ENCODE measurements at regions not wholly inside any gene's neighbourhood (a gene's known extent, or its start where the extent isn't known, plus 50 kb on each side); places are given as distances from the start of the nearest gene placed in this dataset.
"Not testable (repeated sequence)": the region's sequence is repeated elsewhere in the genome, so short reads cannot be mapped to it uniquely, and the experiment has no call there.

DNA sequence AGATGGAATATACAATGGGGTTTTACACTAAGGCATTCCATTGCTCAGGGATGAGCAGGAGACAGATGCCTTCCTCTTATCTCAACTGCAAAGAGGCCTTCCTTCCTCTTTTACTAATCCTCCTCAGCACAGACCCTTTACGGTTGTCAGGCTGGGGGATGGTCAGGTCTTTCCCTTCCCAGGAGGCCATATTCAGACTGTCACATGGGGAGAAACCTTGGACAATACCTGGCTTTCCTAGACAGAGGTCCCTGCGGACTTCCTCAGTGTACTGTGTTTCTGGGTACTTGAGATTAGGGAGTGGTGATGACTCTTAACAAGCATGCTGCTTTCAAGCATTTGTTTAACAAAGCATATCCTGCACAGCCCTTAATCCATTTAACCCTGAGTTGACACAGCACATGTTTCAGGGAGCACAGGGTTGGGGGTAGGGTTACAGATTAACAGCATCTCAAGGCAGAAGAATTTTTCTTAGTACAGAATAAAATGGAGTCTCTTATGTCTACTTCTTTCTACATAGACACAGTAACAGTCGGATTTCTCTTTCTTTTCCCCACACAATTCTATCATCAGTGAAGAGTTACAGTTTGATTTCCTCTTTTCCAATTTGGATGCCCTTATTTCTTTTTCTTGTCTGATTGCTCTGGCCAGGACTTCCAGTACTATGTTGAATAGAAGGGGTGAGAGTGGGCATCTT lies 737.1 kb downstream of the TRHDE start:
- DNase-seq, result not testable (repeated sequence)

DNA sequence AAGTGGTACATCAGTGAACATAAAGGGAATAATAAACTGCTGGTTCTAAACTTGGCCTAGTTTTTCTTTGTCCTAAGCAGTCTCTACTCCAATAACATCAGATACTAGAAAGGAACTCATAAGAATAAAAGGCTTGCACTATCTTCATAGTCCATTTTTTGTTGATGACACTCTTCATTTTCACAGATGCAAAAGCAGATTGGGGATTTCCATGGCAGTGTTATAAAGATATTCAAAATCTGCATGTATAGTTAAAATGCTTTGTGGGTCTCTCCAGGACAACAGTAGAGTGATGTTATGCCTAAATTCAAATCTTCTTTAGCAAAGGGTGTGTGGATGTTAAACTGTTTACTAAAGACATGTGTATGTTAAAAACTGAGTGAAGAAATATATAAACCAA lies 745.8 kb downstream of the TRHDE start:
- DNase-seq, result no peak

DNA sequence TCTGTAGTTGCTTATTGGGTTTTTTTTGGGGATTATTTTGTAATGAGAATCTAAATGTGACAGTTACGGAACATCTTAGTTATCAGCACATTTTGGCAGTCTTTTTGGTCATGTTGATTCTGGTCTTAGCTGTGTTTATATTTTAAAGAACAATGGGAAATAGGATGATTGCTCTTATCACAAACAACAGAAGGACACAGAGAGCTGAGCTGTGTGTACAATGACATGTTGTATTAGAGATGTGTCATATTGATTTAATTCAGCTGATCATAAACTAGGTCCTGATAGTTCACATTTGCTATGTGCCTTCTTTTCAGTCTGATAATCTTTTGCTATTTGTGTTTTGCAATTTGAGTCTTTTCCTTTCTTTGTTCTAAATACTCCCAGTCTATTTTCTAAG lies 781.7 kb downstream of the TRHDE start:
- DNase-seq, result no peak

DNA sequence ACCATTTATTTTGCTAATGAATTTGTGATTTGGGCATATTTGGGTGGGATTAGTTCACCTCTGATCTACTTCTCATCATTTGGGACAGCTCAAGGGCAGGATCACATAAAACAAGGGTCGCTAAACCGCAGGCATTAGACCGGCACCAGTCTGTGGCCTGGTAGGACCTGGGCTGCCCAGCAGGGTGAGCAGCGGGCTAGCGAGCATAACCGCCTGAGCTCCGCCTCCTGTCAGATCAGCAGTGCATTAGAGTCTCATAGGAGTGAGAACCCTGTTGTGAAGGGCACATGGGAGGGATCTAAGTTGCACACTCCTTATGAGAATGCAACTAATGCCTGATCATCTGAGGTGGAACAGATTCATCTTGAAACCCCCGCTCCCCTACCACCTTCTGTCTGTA lies 785.3 kb downstream of the TRHDE start:
- DNase-seq, result no peak

DNA sequence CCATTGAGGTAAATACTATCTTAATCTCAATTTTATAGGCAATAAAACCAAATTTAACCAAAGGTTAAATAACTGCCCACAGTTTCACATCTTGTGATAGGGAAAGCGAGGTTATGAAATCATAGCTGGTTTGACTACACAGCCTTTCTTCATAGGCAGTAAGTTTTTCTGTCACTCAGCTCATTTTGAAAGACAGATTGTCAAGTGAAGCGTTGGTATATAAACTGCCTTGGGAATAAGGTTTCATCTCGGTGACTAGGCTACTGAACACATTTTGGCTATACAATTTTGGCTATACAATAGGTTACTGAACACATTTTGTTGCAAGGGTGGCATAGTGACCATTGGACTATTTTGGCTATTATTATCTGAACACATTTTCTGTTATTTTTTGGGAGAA lies 793.7 kb downstream of the TRHDE start:
- DNase-seq, result no peak

DNA sequence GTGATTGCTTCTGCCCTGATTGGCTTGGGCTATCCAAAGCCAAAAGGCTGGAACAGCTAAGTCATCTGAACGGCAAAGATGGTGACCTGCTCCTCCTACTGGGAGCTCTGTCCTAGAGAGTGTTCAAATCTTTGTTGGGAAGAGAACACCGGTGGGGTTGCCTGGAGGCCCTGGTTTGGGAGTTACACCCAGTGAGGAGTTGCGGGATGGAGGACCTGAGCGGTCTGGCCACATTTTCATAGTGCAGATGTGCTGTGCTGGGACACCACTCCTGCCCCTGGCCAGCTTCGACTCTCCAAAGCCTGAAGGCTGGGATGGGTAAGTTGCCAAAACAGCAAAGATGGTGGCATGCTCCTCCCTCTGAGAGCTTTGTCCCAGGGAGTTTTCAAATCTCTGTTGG lies 795.4 kb downstream of the TRHDE start:
- no peak for DNase-seq

DNA sequence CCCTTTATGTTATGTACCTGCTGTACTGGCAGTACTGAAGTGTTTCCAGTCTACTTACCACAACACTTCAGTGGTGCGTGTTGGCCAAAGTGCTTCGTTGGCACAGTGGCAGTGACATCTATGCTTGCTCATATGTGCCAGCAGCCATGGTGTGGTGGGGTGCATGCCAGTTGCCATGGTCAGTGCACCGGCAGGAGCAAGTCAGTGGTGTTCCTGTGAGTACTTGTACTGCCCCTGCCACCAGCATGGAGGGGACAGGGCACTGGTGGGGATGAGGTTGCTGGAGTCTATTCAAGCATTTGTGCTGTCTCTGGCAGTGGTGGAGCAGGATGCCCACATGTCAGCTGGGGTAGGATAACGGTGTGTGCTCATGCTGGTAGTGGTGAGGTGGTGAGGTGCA lies 800.0 kb downstream of the TRHDE start:
- DNase-seq, result no peak

DNA sequence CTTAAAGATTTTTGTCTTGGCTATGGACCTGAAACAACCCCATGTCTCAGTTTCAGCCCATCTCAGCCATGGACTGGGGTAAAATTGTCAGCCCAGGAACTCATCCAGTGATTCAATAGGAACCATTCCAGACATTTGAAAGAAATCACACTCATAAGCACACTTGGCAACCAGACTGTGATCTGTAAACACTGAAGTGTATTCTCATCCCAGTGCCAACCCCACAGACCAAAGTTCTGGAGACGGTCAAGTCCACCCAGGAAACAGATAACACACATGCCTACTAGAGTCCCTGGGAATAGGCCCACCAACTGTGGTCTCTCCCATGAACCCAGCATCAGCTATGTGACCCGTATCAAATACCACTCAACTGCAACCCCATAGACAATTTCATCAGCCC lies 804.6 kb downstream of the TRHDE start:
- DNase-seq, result no peak

DNA sequence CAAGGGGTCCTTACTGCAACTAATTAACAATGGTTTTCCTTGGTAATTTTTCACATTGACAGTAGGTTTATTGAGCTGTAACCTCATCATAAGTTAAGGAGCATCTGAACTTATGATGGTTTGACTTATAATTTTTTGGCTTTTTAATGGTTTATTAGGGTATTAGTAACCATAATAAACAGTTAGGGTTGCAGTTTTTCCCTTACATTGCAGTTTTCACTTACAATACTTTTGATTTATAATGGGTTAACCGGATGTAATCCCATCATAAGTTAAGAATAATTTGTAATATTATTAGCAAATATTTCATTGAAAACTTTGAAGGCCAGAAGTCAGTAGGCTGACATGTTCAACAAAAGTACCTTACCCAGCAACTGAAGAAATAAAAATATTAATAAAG lies 811.6 kb downstream of the TRHDE start:
- DNase-seq, result no peak

DNA sequence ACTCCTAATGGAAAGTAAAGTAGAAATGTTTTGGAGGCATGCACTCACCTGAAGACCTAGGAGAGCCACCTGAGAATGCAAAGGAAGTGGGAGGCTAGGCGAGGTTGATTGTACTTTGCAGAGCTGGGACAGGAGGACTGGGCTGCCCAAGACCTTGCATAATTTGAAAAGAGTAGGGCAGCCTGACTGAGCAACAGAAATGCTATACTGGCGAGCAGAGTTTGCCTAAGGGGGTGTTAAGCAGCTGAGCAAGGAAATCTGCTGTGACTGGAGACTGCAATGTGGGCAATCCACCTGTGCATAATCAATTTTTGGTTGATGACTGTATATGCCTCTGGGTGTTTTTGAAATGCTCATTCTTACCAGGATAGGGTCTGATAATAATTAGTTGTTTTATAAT lies 834.1 kb downstream of the TRHDE start:
- no peak for DNase-seq

DNA sequence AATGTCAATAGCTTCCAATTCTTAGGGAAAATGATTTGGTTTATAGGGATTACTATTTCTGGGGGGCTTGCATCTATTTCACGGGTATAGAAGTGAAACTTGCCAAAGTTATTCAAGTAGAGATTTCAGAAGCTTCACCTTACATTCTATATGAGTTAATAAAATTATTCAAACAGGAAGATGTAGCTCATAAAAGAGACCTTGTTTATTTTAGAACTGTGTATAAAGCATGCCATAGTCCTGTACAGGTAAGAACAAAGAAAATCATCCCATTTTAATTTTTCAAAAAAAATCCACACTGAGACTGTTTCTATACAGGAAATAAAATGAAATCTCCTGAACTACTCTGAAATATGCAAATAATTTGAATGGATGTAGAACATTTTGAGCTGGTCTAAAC lies 834.7 kb downstream of the TRHDE start:
- no peak for DNase-seq

DNA sequence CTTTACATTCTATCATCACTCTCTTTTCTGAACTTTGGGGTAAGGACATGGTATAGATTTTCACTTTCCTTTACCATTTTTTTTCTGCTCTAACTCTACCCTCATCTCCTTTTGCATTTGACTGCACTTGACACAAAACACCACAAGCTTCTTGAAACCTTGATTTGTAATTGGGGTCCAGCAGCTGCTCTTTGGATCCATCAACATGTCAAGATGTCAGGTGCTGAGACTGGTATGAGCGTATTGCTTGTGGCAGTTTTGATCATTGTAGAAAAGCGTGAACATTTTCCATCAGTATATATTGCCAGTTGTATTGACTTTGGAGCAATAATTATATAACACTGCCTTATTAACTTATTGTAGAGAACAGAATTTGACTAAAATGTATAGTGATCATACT lies 838.6 kb downstream of the TRHDE start:
- DNase-seq, result no peak

DNA sequence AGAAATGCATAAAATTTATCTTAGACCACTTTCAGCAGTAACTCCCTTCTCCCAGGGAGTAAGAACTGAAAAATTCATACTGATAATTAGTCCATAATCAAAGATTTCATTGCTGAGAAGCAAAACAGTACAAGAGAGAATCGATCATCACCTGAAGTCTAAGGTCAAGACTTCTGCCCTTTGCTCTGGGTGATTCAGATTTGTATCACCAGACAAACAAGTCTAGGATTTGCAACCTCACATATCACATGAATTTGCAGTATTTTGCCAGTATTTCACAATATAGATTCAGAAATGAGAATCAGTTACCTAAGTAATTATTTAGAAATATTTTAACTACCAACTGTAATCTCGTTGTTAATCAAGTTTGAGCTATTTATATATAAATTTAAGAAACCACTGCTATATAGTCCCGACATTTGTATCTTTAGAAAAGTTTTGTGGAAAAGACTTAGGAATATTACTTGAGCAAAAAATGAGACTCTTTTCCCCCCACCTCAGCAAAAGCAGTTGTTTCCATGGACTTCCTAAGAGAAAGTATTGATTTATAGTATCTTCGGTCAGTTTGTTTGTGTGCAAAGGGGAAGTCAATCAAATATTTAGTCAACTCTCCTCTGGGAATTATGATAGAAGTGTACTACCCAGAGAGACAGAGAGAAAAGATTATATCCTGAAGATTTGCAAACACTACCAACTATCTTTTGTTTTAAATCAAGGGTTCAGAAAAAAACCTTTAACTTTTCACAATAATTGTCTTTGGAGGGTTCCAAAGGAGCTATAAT lies 840.1 kb downstream of the TRHDE start:
- no peak for DNase-seq

DNA sequence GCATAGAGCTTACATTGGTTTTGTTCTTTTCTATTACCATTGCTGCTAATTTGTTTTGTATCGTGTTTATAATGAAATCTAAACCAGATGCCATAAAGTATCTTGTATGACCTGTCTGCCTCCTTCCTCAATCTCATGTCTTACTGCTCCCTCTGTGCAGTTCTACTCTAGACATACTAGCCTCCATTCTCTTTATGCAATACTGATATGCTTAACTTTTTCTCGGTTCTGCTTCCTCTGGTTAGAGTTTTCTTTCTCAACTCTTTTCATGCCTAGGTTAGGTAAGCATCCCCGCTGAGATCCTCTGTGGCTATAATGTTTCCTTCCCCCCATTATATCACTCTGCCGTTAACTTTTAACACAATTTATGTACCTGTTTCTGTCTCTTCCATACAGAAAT lies 852.3 kb downstream of the TRHDE start:
- no peak for DNase-seq

DNA sequence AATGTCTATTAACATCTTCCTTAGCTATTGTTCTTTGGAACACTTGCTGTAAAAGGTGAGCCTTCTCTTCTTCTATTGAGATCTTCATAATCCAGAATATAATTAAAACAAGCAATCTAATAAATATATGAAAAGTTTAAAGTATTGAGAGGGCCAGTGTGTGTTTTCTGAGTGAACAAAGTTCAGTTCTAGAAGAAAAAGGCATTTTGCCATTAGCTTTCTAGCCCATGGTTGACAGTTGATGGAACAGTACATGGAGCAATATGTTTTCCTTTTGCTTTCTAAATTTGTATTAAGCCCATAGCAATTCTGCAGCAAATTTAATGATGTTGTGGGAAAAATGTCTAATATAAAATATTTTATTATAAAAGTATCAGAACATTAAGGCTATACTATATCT lies 853.0 kb downstream of the TRHDE start:
- no peak for DNase-seq

DNA sequence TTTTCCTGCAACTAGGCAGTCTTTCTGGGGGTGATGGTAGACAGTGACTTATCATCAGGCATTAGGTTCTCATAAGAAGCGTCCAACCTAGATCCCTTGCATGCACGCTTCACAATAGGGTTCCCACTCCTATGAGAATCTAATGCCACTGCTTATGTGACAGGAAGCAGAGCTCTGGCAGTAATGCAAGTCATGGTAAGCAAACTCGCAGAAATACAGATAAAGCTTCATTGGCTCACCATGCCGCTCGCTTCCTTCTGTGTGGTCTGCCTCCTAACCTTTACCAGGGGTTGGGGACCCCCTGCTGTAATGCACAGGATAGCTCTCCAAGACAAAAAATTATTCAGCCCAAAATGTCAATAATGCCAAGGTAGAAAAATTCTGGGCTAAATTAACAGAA lies 864.2 kb downstream of the TRHDE start:
- DNase-seq, result no peak

DNA sequence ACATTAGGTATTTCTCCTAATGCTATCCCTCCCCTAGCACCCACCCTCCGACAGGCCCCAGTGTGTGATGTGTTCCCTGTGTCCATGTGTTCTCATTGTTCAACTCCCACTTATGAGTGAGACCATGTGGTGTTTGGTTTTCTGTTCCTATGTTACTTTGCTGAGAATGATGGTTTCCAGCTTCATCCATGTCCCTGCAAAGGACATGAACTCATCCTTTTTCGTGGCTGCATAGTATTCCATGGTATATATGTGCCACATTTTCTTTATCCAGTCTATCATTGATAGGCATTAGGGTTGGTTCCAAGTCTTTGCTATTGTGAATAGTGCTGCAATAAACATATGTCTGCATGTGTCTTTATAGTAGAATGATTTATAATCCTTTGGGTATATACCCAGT lies 867.5 kb downstream of the TRHDE start:
- DNase-seq, result not testable (repeated sequence)

DNA sequence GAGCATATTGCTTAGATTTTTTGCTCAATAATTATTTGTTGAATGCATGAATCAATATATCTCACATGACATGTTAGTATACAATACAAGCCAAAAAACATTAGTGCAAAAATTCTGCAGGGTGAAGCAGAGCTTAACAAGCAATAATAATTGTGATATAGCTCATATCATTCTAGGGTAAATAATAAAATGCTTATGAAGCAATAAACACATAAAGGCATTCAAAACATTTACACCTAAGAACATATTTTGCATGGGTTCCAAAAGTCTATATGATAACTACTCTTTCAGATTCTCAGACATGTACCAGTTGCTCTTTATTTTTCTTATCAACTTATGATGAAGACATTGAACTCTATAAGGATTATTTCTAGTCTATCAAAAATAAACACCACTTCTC lies 886.2 kb downstream of the TRHDE start:
- DNase-seq, result no peak

DNA sequence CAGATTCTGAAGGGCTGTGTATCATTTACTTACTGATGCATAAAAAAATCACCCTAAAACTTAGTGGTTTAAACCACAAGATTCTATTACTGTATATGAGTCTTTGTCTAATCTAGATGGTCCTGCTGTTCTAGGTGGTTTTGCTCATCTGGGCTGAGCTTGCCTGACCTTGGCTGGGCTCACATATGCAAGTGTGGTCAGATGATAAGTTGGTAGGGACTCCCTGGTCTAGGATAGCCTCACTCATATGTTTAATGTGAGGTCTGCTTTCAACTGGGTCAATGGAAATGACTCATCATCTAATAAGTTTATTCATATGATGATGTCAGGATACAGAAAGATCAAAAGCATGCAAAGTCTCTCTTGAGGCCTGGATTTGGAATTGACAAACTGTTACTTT lies 887.8 kb downstream of the TRHDE start:
- DNase-seq, result no peak

DNA sequence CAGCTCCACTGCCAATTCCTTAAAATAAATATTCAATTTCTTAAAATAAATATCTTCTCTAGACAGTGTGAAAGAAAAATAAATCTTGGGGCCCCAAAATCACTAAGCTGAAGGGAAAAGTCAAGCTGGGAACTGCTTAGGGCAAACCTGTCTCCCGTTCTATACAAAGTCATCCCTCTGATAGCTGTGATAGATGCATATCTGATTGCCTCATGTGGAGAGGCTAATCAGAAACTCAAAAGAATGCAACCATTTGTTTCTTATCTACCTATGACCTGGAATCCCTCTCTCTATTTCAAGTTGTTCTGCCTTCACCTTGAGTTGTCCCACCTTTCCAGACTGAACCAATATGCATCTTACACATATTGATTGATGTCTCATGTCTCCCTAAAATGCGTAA lies 889.8 kb downstream of the TRHDE start:
- DNase-seq, result no peak

DNA sequence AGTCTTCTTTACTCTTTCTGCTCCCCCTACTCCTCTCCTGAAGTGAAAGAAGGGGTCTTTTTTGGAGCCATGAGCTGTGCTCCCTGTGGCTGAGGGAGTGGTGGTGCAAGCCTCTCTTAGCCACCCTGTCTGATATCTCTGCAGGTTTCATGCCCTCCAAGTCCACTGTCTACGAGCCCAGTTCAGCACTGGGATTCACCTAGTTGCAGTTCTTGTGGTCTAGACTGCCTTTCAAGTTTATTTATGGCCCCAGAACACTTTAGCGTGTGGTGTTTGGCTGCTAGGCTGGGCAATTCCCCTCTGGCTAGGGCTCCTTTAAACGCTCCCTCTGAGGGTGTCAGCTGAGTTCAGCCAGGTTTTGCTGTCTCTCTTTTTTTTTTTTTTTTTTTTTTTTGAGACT lies 908.6 kb downstream of the TRHDE start:
- DNase-seq, result no peak

DNA sequence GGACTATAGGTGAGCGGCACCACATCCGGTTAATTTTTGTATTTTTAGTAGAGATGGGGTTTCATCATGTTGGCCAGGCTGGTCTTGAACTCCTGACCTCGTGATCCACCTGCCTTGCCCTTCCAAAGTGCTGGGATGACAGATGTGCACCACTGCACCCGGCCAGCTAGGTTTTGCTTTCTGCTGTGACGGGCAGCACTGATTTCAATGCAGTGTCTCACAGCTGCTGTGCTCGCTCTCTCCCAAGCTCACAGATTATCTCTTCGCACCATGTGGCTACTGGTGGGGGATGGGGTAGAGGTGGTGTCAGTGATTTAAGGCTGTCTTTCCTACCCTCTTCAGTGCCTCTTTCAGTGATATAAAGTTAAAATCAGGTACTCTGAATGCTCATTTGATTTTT lies 909.1 kb downstream of the TRHDE start:
- no peak for DNase-seq

DNA sequence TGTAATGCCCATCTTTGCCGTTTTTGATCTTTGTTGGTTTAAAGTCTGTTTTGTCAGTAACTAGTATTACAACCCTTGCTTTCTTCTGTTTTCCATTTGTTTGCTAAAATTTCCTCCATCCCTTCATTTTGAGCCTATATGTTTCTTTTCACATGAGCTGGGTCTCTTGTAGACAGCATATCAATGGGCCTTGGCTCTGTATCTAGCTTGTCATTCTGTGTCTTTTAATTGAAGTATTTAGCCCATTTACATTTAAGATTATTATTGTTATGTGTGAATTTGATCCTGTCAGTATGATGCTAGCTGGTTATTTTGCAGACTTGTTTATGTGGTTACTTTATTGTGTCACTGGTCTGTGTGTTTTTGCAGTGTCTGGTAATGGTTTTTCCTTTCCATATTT lies 913.2 kb downstream of the TRHDE start:
- DNase-seq, result no peak

DNA sequence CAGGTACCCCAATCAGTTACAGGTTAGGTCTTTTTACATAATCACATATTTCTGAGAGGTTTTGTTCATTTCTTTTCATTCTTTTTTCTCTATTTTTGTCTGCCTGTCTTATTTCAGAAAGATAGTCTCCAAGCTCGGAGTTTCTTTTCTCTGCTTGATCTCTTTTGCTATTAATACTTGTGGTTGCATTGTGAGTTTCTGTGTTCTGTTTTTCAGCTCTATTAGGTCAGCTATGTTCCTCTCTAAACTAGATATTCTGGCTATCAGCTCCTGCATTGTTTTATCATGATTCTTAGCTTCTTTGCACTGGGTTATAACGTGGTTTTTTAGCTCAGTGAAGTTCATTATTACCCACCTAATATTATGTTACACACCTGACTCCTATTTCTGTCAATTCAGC lies 914.1 kb downstream of the TRHDE start:
- no peak for DNase-seq
